GM12801 (cell line): ENCODE measurements at regions not wholly inside any gene's neighbourhood (a gene's known extent, or its start where the extent isn't known, plus 50 kb on each side); places are given as distances from the start of the nearest gene placed in this dataset.

Source experiments
- CTCF ChIP-seq: IDR thresholded peaks from one replicate; pipeline ENCODE4 v1.5.1; 2011; ENCODE audit warnings: control low read depth; ENCODE audit not compliant: insufficient read length; ENCODE audit errors: extremely low read depth

DNA sequence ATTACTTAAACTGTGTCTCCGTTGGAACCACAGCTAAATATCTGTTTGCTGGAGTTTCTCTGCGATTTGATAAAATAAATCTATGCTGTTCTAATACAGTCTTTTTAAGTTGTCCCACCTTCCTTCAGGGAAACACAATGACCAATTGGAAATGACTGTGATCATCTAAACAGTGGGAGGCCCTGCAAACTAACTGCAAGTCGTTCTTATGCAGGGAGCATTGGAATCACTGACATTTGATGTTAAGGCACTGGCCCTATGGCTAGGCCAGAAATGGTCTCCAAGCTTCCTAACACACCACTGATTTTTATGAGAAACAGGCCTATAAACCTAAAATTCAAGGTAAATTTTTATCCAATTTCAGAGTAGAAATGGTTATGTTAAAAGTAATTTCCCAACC, 645.2 kb downstream of the LMO4 start:
- TF ChIP-seq CTCF = no peak

DNA sequence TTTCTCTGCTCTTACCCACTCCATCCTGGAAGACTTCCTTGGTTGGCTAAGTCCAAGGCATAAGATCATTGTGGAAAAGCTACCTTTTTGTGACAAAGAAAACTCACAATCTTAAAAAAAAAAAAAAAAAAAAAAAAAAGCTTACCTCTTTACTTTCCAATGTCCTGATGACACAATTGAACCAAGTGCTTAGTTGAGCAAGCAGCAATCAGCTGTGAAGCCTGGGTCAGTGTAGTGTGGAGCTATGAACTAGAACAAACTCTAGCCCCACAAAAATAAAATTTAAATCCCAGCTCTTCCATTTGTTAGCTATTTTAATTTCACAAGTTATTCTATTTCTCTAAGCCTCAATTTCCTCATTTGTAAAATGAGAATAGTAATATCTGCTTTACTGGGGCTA, 647.6 kb downstream of the LMO4 start:
- no peak for TF ChIP-seq CTCF

- no peak for TF ChIP-seq CTCF
Measured at GRCh38 chr1:87977145-87977544, 648.5 kb downstream of the LMO4 start.

DNA sequence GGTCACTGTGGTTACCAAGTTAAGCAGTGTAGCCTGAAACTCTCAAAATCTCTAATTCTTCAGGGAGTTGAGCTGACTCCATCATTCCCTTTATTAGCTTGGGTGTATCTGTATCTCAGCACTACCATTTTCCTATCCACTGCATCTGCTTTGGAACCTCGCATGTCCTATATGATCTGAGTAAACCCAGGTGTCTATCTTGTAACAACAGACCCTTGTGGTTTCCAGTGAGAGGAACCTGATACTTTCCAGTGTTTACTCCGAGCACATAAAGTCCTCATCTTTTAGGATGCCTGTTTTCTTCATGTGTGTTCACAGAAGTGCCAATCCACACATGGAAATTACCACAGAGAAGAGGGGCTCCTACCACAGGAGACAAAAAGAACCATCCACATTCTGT, 650.4 kb downstream of the LMO4 start:
- TF ChIP-seq CTCF = no peak

- TF ChIP-seq CTCF = no peak
Measured at GRCh38 chr1:87980494-87980893, 651.8 kb downstream of the LMO4 start.

- TF ChIP-seq CTCF = no peak
Measured at GRCh38 chr1:87981386-87981785, 652.7 kb downstream of the LMO4 start.

GRCh38 chr1:87981810-87982209, 653.1 kb downstream of the LMO4 start:
- no peak for TF ChIP-seq CTCF

DNA sequence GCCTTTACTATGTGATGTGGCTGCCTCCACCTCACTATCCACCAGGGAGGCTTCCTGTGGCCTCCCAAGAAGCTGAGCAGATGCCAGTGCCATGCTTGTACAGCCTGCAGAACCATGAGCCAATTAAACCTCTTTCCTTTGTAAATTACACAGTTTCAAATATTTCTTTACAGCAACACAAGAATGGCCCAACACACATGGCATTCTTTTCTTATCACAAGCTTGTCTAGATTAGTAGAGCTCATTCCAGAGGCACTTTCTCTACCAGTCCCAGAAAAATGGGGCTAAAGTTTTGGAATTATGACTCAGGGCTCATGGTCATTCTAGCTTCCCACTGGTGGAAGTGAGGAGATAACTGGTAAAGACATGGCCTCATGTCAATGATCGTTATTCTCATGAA, 655.2 kb downstream of the LMO4 start:
- no peak for TF ChIP-seq CTCF
